Parathyroid adenoma (tissue), 2 donors: ENCODE measurements at regions not wholly inside any gene's neighbourhood (a gene's known extent, or its start where the extent isn't known, plus 50 kb on each side); places are given as distances from the start of the nearest gene placed in this dataset.

Experiments used
- H2AFZ ChIP-seq: fragments of 300-600 bp; sonication (generic); one replicate; pipeline ENCODE4 v1.7.0; 2017; ENCODE audit warnings: antibody characterized with exemption, mild to moderate bottlenecking
- H3K27ac ChIP-seq: fragments of 300-600 bp; sonication (generic); one replicate; pipeline ENCODE4 v1.7.0; 2017
- H3K27me3 ChIP-seq: fragments of 300-600 bp; sonication (generic); one replicate; pipeline ENCODE4 v1.7.0; 2017; ENCODE audit warnings: low read length; ENCODE audit not compliant: control insufficient read depth, insufficient read depth
- H3K36me3 ChIP-seq: fragments of 300-600 bp; sonication (generic); one replicate; pipeline ENCODE4 v1.7.0; 2017; ENCODE audit warnings: low read length; ENCODE audit not compliant: control insufficient read depth, insufficient read depth
- H3K4me1 ChIP-seq: fragments of 300-600 bp; sonication (generic); one replicate; pipeline ENCODE4 v1.7.0; 2017; ENCODE audit warnings: control low read depth
- H3K4me2 ChIP-seq: fragments of 300-600 bp; sonication (generic); one replicate; pipeline ENCODE4 v1.7.0; 2017; ENCODE audit warnings: low read length
- H3K4me3 ChIP-seq: fragments of 300-600 bp; sonication (generic); one replicate; pipeline ENCODE4 v1.7.0; 2017; ENCODE audit warnings: low read depth, low read length
- H3K79me2 ChIP-seq: fragments of 300-600 bp; sonication (generic); one replicate; pipeline ENCODE4 v1.7.0; 2017; ENCODE audit warnings: control low read depth
- H3K9ac ChIP-seq: fragments of 300-600 bp; sonication (generic); one replicate; pipeline ENCODE4 v1.7.0; 2017; ENCODE audit warnings: mild to moderate bottlenecking
- H3K9me3 ChIP-seq: fragments of 300-600 bp; sonication (generic); one replicate; pipeline ENCODE4 v1.7.0; 2017; ENCODE audit warnings: low read length; ENCODE audit not compliant: control insufficient read depth
- CTCF ChIP-seq: fragments of 300-600 bp; sonication (generic); IDR thresholded peaks from one replicate; pipeline ENCODE4 v1.7.0; 2017; ENCODE audit warnings: antibody characterized with exemption, mild to moderate bottlenecking
- donor health status: primary hyperparathyroidism.

GRCh38 chr2:122205641-122206040, 450.2 kb downstream of the TSN start:
- TF ChIP-seq CTCF, result no peak
- Histone ChIP-seq H3K9me3 (no peaks in the 10 kb centered on the region), H3K36me3 (no peaks in the 10 kb centered on the region), H3K4me2 (no peak overlapping the region), H3K9ac (no peak overlapping the region), H3K79me2 (no peaks in the 10 kb centered on the region), H3K27me3 (no peaks in the 10 kb centered on the region), H3K4me1 (peaks cover 11% of the 10 kb centered on the region), H3K27ac (no peak overlapping the region), H3K4me3 (no peak overlapping the region), H2AFZ (peak overlapping the region; percentile 10)

DNA sequence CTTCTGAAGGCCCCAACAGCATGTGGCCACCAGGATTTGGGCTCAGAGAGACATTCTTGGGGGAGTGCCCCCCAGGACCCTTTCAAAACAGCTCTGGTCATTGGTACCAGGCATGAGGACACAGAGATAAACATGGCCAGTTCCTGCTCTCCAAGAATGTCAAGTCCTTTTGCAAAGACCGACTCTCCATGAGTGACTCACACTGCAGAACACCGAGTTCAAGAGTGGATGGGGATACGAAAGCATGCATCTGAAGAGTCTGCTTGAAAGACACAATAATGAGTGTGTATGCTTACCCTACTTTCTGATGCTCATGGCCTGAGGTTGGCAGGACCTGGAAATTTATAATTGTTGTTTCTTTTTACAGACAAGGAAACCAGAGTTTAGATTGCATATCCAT, 450.6 kb downstream of the TSN start:
- H3K4me2 ChIP-seq, result no peak overlapping the region
- H3K9ac ChIP-seq, result no peak overlapping the region
- no peaks in the 10 kb centered on the region for H3K27me3 ChIP-seq
- H3K79me2 ChIP-seq, result no peaks in the 10 kb centered on the region
- H3K36me3 ChIP-seq, result no peaks in the 10 kb centered on the region
- TF ChIP-seq CTCF, result no peak
- H3K4me1 ChIP-seq, result peaks cover 14% of the 10 kb centered on the region
- H3K9me3 ChIP-seq, result no peaks in the 10 kb centered on the region
- no peak overlapping the region for H3K27ac ChIP-seq
- no peak overlapping the region for H2AFZ ChIP-seq
- no peak overlapping the region for H3K4me3 ChIP-seq

- no peak overlapping the region for H3K27ac ChIP-seq
- no peaks in the 10 kb centered on the region for H3K9me3 ChIP-seq
- no peaks in the 10 kb centered on the region for H3K79me2 ChIP-seq
- TF ChIP-seq CTCF, result no peak
- H3K9ac ChIP-seq, result no peak overlapping the region
- no peak overlapping the region for H3K4me3 ChIP-seq
- H3K27me3 ChIP-seq, result no peaks in the 10 kb centered on the region
- H2AFZ ChIP-seq, result no peak overlapping the region
- no peaks in the 10 kb centered on the region for H3K36me3 ChIP-seq
- no peak overlapping the region for H3K4me2 ChIP-seq
- H3K4me1 ChIP-seq, result peaks cover 8% of the 10 kb centered on the region
Observed at GRCh38 chr2:122209377-122209776, 453.9 kb downstream of the TSN start.

DNA sequence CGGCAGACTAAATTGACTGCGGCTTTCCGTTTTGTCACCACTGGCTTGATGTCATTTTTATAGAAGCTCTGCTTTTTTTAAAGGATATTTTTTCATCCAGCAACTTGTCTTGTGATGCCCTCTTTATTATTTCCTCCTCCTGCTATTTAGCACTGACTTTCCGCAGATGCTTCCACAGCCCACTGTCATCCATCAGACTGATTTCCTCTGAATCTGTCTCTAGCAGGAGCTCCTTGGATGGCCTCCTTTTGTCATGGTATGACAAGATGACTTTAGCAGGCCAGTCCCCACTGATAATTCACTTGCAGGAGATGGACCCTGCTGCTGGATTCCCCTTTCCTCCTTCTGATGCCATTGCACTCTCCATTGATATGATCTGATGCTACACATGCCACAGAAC, 454.6 kb downstream of the TSN start:
- no peak for TF ChIP-seq CTCF

More for the DNA sequence above, 454.6 kb downstream of the TSN start:
- Histone ChIP-seq H3K27me3 (no peaks in the 10 kb centered on the region), H2AFZ (no peak overlapping the region), H3K9ac (no peak overlapping the region), H3K27ac (no peak overlapping the region), H3K9me3 (no peaks in the 10 kb centered on the region), H3K4me3 (no peak overlapping the region), H3K4me1 (peaks cover 8% of the 10 kb centered on the region), H3K79me2 (no peaks in the 10 kb centered on the region), H3K4me2 (no peak overlapping the region), H3K36me3 (no peaks in the 10 kb centered on the region)
